HepG2 (cell line): ENCODE measurements at regions not wholly inside any gene's neighbourhood (a gene's known extent, or its start where the extent isn't known, plus 50 kb on each side); places are given as distances from the start of the nearest gene placed in this dataset.

ENCODE experiments used
- ATAC-seq: fragments of 200-7000 bp; cut with Tn5 transposase; 3 replicates; pipeline ENCODE4 v1.9.1; 2020; ENCODE audit warnings: mild to moderate bottlenecking, moderate library complexity
- BruUV-seq: library from RNA; stranded (reverse); fragments of 400-500 nt; replicated peaks from 2 replicates; lab custom pipeline; 2021; lab: Mats Ljungman, UMichigan
- CTCF ChIA-PET: fragments of 300-600 bp; formaldehyde crosslinking; extraction: SDS; loops from one replicate; lab custom pipeline; 2021; ENCODE audit warnings: low total read pairs, inconsistent platforms, low intra/inter-chr PET ratio; lab: Yijun Ruan, JAX
- POLR2A ChIA-PET: fragments of 350-600 bp; sonication (Branson Sonifier 250); formaldehyde crosslinking; loops from one replicate; lab custom pipeline; 2020; ENCODE audit warnings: antibody characterized with exemption, inconsistent platforms; lab: Yijun Ruan, JAX
- DNase-seq: peaks from one replicate; pipeline ENCODE4 v3.0.0-alpha.2; 2015; ENCODE audit warnings: low spot score
- FAIRE-seq: peaks from 3 replicates; lab custom pipeline; 2011; peaks lifted over from hg19 to GRCh38; lab: Jason Lieb, UNC
- H2AFZ ChIP-seq: one replicate; pipeline ENCODE4 v1.6.1; 2011; ENCODE audit warnings: low read length, inconsistent platforms
- H3K27ac ChIP-seq: fragments of 300-600 bp; 3 replicates; pipeline ENCODE4 v1.8.0; 2011; ENCODE audit warnings: mixed run types, mild to moderate bottlenecking, mixed read lengths, low read length, inconsistent platforms; ENCODE audit not compliant: insufficient read depth; ENCODE audit errors: extremely low read length
- H3K27me3 ChIP-seq, 2 experiments: fragments of 200-600 bp in 1 of 2; 2 replicates in 1 of 2; 3 replicates in 1 of 2; pipeline versions ENCODE4 v1.6.0 to v1.8.0; 2011; ENCODE audit warnings: low read length in 2 of 2, mild to moderate bottlenecking in 2 of 2, moderate library complexity in 2 of 2, inconsistent platforms in 1 of 2; ENCODE audit not compliant: insufficient read depth in 2 of 2, control insufficient read depth in 1 of 2
- H3K36me3 ChIP-seq, 2 experiments: fragments of 200-600 bp in 1 of 2; replicated peaks in 1 of 2; 2 replicates in 1 of 2; 3 replicates in 1 of 2; pipeline versions ENCODE4 v1.5.1 to v1.8.0; 2011; ENCODE audit warnings: low read length in 2 of 2, inconsistent platforms in 1 of 2; ENCODE audit not compliant: insufficient read depth in 2 of 2, control insufficient read depth in 1 of 2
- H3K4me1 ChIP-seq: 2 replicates; pipeline ENCODE4 v1.5.1; 2012; ENCODE audit warnings: low read length, inconsistent platforms; ENCODE audit not compliant: insufficient read depth
- H3K4me2 ChIP-seq: 2 replicates; pipeline ENCODE4 v1.6.0; 2011; ENCODE audit warnings: low read depth, low read length, inconsistent platforms
- H3K4me3 ChIP-seq, 3 experiments: fragments of 200-600 bp in 1 of 3; sonication (generic), shearing (Covaris generic) in 1 of 3; replicated peaks in 1 of 3; 2 replicates each; pipeline ENCODE4 v1.5.1; 2011 to 2016; ENCODE audit warnings: low read length in 3 of 3, inconsistent platforms in 2 of 3, low read depth in 2 of 3, mild to moderate bottlenecking in 2 of 3, control low read depth in 1 of 3, mixed read lengths in 1 of 3; ENCODE audit not compliant: insufficient read depth in 1 of 3
- H3K79me2 ChIP-seq: one replicate; pipeline ENCODE4 v1.6.1; 2011; ENCODE audit warnings: low read length, inconsistent platforms; ENCODE audit not compliant: insufficient read depth
- H3K9ac ChIP-seq: 2 replicates; pipeline ENCODE4 v1.6.0; 2011; ENCODE audit warnings: mild to moderate bottlenecking, low read depth, low read length, inconsistent platforms; ENCODE audit not compliant: insufficient read depth
- H3K9me3 ChIP-seq: 2 replicates; pipeline ENCODE4 v1.5.1; 2012; ENCODE audit warnings: mild to moderate bottlenecking, low read length
- H4K20me1 ChIP-seq: 2 replicates; pipeline ENCODE4 v1.6.0; 2011; ENCODE audit warnings: inconsistent platforms, mild to moderate bottlenecking, low read length, moderate library complexity; ENCODE audit not compliant: insufficient read depth
- CENPX ChIP-seq: sonication (generic); formaldehyde crosslinking; IDR thresholded peaks from 2 replicates; pipeline ENCODE4 v1.9.0; 2021; ENCODE audit warnings: mild to moderate bottlenecking, missing genetic modification reagents, moderate library complexity
- SMAD3 ChIP-seq: sonication (generic); formaldehyde crosslinking; IDR thresholded peaks from 2 replicates; pipeline ENCODE4 v1.4.0; 2020; ENCODE audit warnings: missing genetic modification reagents
- SRSF4 ChIP-seq: fragments of 200-400 bp; formaldehyde crosslinking; IDR thresholded peaks from one replicate; pipeline ENCODE4 v1.6.1; 2018; ENCODE audit warnings: mild to moderate bottlenecking, low read depth, low read length, moderate library complexity; ENCODE audit not compliant: poor library complexity, severe bottlenecking
- ZIK1 ChIP-seq: sonication (generic); formaldehyde crosslinking; IDR thresholded peaks from 2 replicates; pipeline ENCODE4 v1.5.0; 2020; ENCODE audit warnings: mild to moderate bottlenecking, low read depth, missing genetic modification reagents, borderline replicate concordance
- ZNF225 ChIP-seq: sonication (generic); formaldehyde crosslinking; IDR thresholded peaks from 2 replicates; pipeline ENCODE4 v1.4.0; 2020; ENCODE audit warnings: mild to moderate bottlenecking, missing genetic modification reagents
- ZNF709 ChIP-seq: sonication (generic); formaldehyde crosslinking; IDR thresholded peaks from 2 replicates; pipeline ENCODE4 v1.5.0; 2020; ENCODE audit warnings: mild to moderate bottlenecking, missing genetic modification reagents
- WGBS: methylation state at CpG from one replicate; pipeline ENCODE4 v1.1.6; 2017; ENCODE audit warnings: low lambda C conversion rate; 5-methylcytosine and 5-hydroxymethylcytosine counted together
- in situ Hi-C: cut with HindIII; loops from 2 replicates; pipeline ENCODE4 v1.10.0; 2017; ENCODE audit warnings: low pct_unique_long_range_greater_than_20kb; ENCODE audit not compliant: extremely low pct_ligation_motif_present
- intact Hi-C: fragments of 100-400 bp; cut with micrococcal nuclease; formaldehyde crosslinking; loops from one replicate; pipeline ENCODE4 v1.10.0; 2022; ENCODE audit not compliant: unreplicated experiment
- TF ChIP-seq, protein P1 (sequence below): sonication (generic); formaldehyde crosslinking; IDR thresholded peaks from 2 replicates; pipeline ENCODE4 v1.5.0; 2020; ENCODE audit warnings: missing genetic modification reagents
- TF ChIP-seq, protein P2 (sequence below): IDR thresholded peaks from 2 replicates; pipeline ENCODE4 v1.6.1; 2018; ENCODE audit warnings: missing genetic modification reagents

DNA sequence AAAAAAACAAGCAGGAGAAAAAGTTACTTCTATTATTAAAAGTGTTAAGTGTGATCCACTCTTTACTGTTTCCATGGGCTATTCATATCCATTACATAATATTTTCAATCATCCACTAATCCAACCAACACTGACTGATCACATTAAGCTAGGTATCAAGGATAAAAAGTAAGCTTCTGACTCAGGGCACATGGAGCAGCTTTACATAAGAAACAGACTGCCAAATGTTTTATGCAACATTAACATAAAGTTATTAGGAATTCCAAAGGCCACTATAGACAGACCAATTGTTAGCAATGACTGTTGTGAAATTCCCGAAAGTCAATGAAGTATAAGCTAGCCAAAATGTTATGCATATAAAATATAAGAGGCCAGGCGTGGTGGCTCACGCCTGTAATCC is 277.6 kb downstream of the ZEB2 start:
- CTCF ChIA-PET = no interaction called here
- no TSS peak for BruUV-seq
- Histone ChIP-seq H3K27me3 (no peaks in the 10 kb centered on the region), H2AFZ (no peak overlapping the region), H3K9ac (no peak overlapping the region), H3K4me2 (no peak overlapping the region), H3K9me3 (no peaks in the 10 kb centered on the region), H3K4me1 (0 out of 2 replicates have a peak, but pooled peaks cover 5% of the 10 kb centered on the region), H3K27ac (no peak overlapping the region), H3K79me2 (no peaks in the 10 kb centered on the region), H4K20me1 (no peaks in the 10 kb centered on the region), H3K4me3 (no peak overlapping the region), H3K36me3 (no peaks in the 10 kb centered on the region; a peak in 1 of 5 replicates)
- ATAC-seq = no peak
- POLR2A ChIA-PET = no interaction called here
- intact Hi-C loops = no loop called here
- 65% methylated on average over 3 of the region's 3 CpGs for WGBS
- in situ Hi-C loops = no loop called here
- FAIRE-seq = no peak
- TF ChIP-seq ZIK1 (CRISPR knock-in tag) (no peak), CENPX (no peak)
- DNase-seq = no peak

DNA sequence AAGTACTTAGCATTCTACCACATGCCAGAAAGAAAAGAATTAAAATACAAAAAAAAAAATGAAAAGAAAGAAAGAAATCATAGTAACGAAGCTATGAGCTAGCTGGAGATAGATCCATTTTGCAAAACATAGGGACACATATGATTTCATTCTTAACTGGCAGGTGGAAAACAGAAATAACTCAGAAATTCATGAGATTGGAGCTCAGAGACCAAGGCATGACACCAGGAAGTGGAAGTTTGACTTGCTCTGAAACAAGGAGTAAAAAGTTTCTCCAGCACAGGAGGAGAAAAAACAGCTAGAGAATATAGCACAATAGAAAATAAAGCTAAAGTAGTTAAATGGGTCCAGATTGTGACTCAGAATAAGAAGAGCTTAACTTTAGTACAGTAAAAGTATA is 278.1 kb downstream of the ZEB2 start:
- DNase-seq (no peak), FAIRE-seq (no peak), ATAC-seq (no peak)
- intact Hi-C loops (no loop called here), in situ Hi-C loops (no loop called here)
- Histone ChIP-seq H4K20me1 (no peaks in the 10 kb centered on the region), H3K4me2 (no peak overlapping the region), H3K4me1 (0 out of 2 replicates have a peak, but pooled peaks cover 5% of the 10 kb centered on the region), H3K9ac (no peak overlapping the region), H3K27ac (no peak overlapping the region), H2AFZ (no peak overlapping the region), H3K9me3 (no peaks in the 10 kb centered on the region), H3K27me3 (no peaks in the 10 kb centered on the region), H3K36me3 (no peaks in the 10 kb centered on the region; a peak in 1 of 5 replicates), H3K79me2 (no peaks in the 10 kb centered on the region), H3K4me3 (no peak overlapping the region)
- ChIA-PET CTCF (no interaction called here), POLR2A (no interaction called here)
- no TSS peak for BruUV-seq
- WGBS = 36% methylated on average over 1 of the region's 1 CpG
- TF ChIP-seq, protein P1, sequence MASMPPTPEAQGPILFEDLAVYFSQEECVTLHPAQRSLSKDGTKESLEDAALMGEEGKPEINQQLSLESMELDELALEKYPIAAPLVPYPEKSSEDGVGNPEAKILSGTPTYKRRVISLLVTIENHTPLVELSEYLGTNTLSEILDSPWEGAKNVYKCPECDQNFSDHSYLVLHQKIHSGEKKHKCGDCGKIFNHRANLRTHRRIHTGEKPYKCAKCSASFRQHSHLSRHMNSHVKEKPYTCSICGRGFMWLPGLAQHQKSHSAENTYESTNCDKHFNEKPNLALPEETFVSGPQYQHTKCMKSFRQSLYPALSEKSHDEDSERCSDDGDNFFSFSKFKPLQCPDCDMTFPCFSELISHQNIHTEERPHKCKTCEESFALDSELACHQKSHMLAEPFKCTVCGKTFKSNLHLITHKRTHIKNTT (CRISPR knock-in tag) = no peak
- no peak for TF ChIP-seq ZNF709 (CRISPR knock-in tag)
- no peak for TF ChIP-seq SMAD3 (CRISPR knock-in tag)
- TF ChIP-seq, protein P2, sequence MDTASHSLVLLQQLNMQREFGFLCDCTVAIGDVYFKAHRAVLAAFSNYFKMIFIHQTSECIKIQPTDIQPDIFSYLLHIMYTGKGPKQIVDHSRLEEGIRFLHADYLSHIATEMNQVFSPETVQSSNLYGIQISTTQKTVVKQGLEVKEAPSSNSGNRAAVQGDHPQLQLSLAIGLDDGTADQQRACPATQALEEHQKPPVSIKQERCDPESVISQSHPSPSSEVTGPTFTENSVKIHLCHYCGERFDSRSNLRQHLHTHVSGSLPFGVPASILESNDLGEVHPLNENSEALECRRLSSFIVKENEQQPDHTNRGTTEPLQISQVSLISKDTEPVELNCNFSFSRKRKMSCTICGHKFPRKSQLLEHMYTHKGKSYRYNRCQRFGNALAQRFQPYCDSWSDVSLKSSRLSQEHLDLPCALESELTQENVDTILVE (CRISPR knock-in tag) = no peak
- TF ChIP-seq ZNF225 (CRISPR knock-in tag) = no peak
- no peak for TF ChIP-seq SRSF4
